SK-N-SH (cell line): ENCODE measurements at regions not wholly inside any gene's neighbourhood (a gene's known extent, or its start where the extent isn't known, plus 50 kb on each side); places are given as distances from the start of the nearest gene placed in this dataset.

Source experiments
- CTCF ChIP-seq: fragments of 200-600 bp; sonication (generic); IDR thresholded peaks from 2 replicates; pipeline ENCODE4 v1.6.1; 2017; ENCODE audit warnings: antibody characterized with exemption, mild to moderate bottlenecking, moderate library complexity
- EZH2phosphoT487 ChIP-seq: fragments of 200-600 bp; sonication (generic); IDR thresholded peaks from 2 replicates; pipeline ENCODE4 v1.6.1; 2017; ENCODE audit warnings: low read depth, mixed run types, mild to moderate bottlenecking, antibody characterized with exemption, moderate library complexity, borderline replicate concordance
- FOXM1 ChIP-seq: IDR thresholded peaks from 2 replicates; pipeline ENCODE4 v1.4.0; 2012; ENCODE audit warnings: low read depth, mild to moderate bottlenecking
- JUND ChIP-seq: IDR thresholded peaks from 2 replicates; pipeline ENCODE4 v1.4.0; 2012
- MAX ChIP-seq: IDR thresholded peaks from 2 replicates; pipeline ENCODE4 v1.4.0; 2012; ENCODE audit warnings: low read depth
- NRF1 ChIP-seq: IDR thresholded peaks from 2 replicates; pipeline ENCODE4 v1.6.1; 2012; ENCODE audit warnings: low read depth, mild to moderate bottlenecking, low read length
- POLR2AphosphoS5 ChIP-seq: IDR thresholded peaks from 2 replicates; pipeline ENCODE4 v1.6.1; 2012; ENCODE audit warnings: low read depth, low read length
- RAD21 ChIP-seq: IDR thresholded peaks from 2 replicates; pipeline ENCODE4 v1.6.1; 2012; ENCODE audit warnings: mild to moderate bottlenecking, low read length
- SMC3 ChIP-seq: IDR thresholded peaks from 2 replicates; pipeline ENCODE4 v1.6.1; 2012; ENCODE audit warnings: low read depth, low read length, improper control_type of control experiment
- USF2 ChIP-seq: fragments of 150-350 bp; IDR thresholded peaks from 2 replicates; pipeline ENCODE4 v1.6.1; 2017; ENCODE audit warnings: antibody characterized with exemption, low read length, low read depth, borderline replicate concordance

- TF ChIP-seq CTCF (no peak), MAX (no peak), USF2 (no peak), NRF1 (no peak), FOXM1 (no peak), JUND (no peak), POLR2AphosphoS5 (no peak), RAD21 (no peak), SMC3 (no peak), EZH2phosphoT487 (no peak)
Measured at GRCh38 chr2:10235099-10235908, 67.4 kb upstream of the HPCAL1 start.
